Keratinocyte (primary cell): ENCODE measurements at regions not wholly inside any gene's neighbourhood (a gene's known extent, or its start where the extent isn't known, plus 50 kb on each side); places are given as distances from the start of the nearest gene placed in this dataset.
A peak's percentile ranks its signal among the peaks of the same experiment; 100 is the strongest.
"Not testable (repeated sequence)": the region's sequence is repeated elsewhere in the genome, so short reads cannot be mapped to it uniquely, and the experiment has no call there.

Experiments used
- DNase-seq: peaks from one replicate; pipeline ENCODE4 v3.0.0-alpha.2; 2011; ENCODE audit warnings: low read depth, missing footprints, low spot score
- FAIRE-seq: peaks from 2 replicates; lab custom pipeline; 2011; peaks lifted over from hg19 to GRCh38; lab: Jason Lieb, UNC
- H2AFZ ChIP-seq: 2 replicates; pipeline ENCODE4 v1.6.0; 2012; ENCODE audit warnings: low read length, control low read depth, inconsistent platforms; ENCODE audit not compliant: control insufficient read depth
- H3K27ac ChIP-seq: 2 replicates; pipeline ENCODE4 v1.5.1; 2011; ENCODE audit warnings: low read length; ENCODE audit not compliant: control insufficient read depth, insufficient read depth
- H3K27me3 ChIP-seq: 3 replicates; pipeline ENCODE4 v1.6.0; 2011; ENCODE audit warnings: low read length; ENCODE audit not compliant: control insufficient read depth, insufficient read depth; ENCODE audit errors: extremely low read depth
- H3K36me3 ChIP-seq, 2 experiments: 2 replicates in 1 of 2; 3 replicates in 1 of 2; pipeline ENCODE4 v1.5.1; 2011; ENCODE audit warnings: low read length in 2 of 2, mild to moderate bottlenecking in 1 of 2; ENCODE audit not compliant: control insufficient read depth in 2 of 2, insufficient read depth in 2 of 2; ENCODE audit errors: extremely low read depth in 1 of 2
- H3K4me1 ChIP-seq: 3 replicates; pipeline ENCODE4 v1.5.1; 2011; ENCODE audit warnings: low read length; ENCODE audit not compliant: control insufficient read depth, insufficient read depth; ENCODE audit errors: extremely low read depth
- H3K4me2 ChIP-seq: 3 replicates; pipeline ENCODE4 v1.6.0; 2011; ENCODE audit warnings: low read depth, low read length; ENCODE audit not compliant: control insufficient read depth, insufficient read depth; ENCODE audit errors: extremely low read depth
- H3K4me3 ChIP-seq, 3 experiments: fragments of 200-600 bp in 1 of 3; sonication (generic) in 1 of 3; 2 replicates in 2 of 3; 3 replicates in 1 of 3; pipeline ENCODE4 v1.5.1; 2011 to 2016; ENCODE audit warnings: low read length in 3 of 3, mild to moderate bottlenecking in 3 of 3, control low read depth in 2 of 3, inconsistent platforms in 1 of 3, low read depth in 1 of 3, mixed read lengths in 1 of 3, mixed run types in 1 of 3, moderate library complexity in 1 of 3; ENCODE audit not compliant: control insufficient read depth in 2 of 3, insufficient read depth in 2 of 3; ENCODE audit errors: extremely low read depth in 1 of 3
- H3K79me2 ChIP-seq: 2 replicates; pipeline ENCODE4 v1.6.0; 2012; ENCODE audit warnings: low read length; ENCODE audit not compliant: control insufficient read depth, insufficient read depth
- H3K9ac ChIP-seq: 3 replicates; pipeline ENCODE4 v1.6.0; 2011; ENCODE audit warnings: low read length; ENCODE audit not compliant: control insufficient read depth, insufficient read depth; ENCODE audit errors: extremely low read depth
- H3K9me1 ChIP-seq: 3 replicates; pipeline ENCODE4 v1.6.0; 2011; ENCODE audit warnings: low read length; ENCODE audit not compliant: control insufficient read depth, insufficient read depth; ENCODE audit errors: extremely low read depth
- H3K9me3 ChIP-seq: 2 replicates; pipeline ENCODE4 v1.5.1; 2012; ENCODE audit warnings: low read depth, low read length; ENCODE audit not compliant: control insufficient read depth
- H4K20me1 ChIP-seq: 3 replicates; pipeline ENCODE4 v1.6.0; 2011; ENCODE audit warnings: low read length; ENCODE audit not compliant: control insufficient read depth, insufficient read depth; ENCODE audit errors: extremely low read depth
- dilution Hi-C: fragments of 300-500 bp; cut with MboI; formaldehyde crosslinking; loops from one replicate; pipeline ENCODE4 v1.7.0; 2020; ENCODE audit warnings: low sequenced_read_pairs; ENCODE audit not compliant: extremely low pct_ligation_motif_present

DNA sequence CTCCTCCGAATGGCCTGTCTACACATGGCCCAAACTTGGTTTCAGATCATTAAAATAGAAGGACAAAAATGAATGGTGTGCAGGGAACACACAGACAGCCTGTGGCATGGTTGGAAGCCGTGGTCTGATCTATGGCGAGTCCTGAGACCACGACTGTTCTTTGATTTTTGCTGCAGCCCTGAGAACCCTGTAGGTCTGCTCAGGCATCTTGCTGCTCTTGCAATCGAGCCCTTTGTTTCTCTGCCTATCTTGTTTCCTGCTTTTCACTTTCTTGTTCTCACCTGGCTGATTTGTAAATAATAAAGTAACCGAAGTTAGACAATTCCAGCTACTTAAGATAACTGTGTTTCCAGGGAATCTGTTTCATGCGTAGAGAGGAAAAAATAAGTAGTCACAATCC, 54.1 kb upstream of the NBPF9 start:
- dilution Hi-C loops, H3K9ac ChIP-seq, H2AFZ ChIP-seq, FAIRE-seq, H3K79me2 ChIP-seq, H3K9me3 ChIP-seq, H3K4me2 ChIP-seq, H3K27ac ChIP-seq, H3K9me1 ChIP-seq, DNase-seq, H3K36me3 ChIP-seq, H3K27me3 ChIP-seq, H4K20me1 ChIP-seq, H3K4me3 ChIP-seq, H3K4me1 ChIP-seq: not testable (repeated sequence)

DNA sequence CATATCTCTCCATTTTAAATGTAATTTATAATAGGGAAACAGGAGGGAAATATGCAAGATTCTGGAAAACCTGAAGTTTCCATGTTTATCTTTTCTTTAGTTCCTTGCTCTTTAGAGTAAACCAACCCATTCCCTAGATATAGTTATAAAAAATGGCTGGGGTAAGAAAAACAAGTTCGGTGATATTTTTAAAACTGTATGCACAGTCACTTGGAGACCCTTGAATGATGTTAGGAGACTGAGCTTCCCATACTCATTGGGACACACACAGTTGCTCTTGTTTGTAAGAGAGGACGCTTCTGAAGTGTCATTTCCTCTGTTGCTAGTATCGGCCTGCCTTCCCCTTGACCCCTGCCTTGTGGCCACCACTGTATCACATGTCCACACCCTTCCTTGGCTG, 55.0 kb upstream of the NBPF9 start:
- H3K9me3 ChIP-seq, dilution Hi-C loops, H3K79me2 ChIP-seq, H3K27ac ChIP-seq, H3K27me3 ChIP-seq, H3K4me2 ChIP-seq, H3K4me1 ChIP-seq, H3K9me1 ChIP-seq, DNase-seq, H3K36me3 ChIP-seq, H3K4me3 ChIP-seq, H2AFZ ChIP-seq, H4K20me1 ChIP-seq, H3K9ac ChIP-seq: not testable (repeated sequence)
- FAIRE-seq = peak; percentile 5

DNA sequence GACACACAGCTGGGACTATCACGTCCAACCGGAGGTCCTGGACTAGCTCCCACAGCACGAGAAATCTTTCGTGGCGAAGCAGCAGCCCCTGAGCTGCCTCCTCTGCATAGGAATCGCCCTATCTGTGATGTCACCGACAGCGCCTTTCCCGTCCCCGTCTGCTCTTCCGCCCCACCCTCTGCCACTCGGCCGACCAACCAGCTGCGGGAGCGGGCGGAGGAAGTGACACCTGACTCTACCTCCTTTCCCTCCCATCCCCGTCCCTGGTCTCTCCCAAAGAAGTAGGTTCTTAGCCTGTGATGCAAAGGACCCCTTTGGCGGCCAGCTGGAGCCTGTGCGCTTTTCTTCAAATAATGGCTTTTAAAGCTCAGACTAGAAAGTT, 59.7 kb upstream of the NBPF9 start:
- H3K9me1 ChIP-seq, DNase-seq, H4K20me1 ChIP-seq, H3K79me2 ChIP-seq, H3K9ac ChIP-seq, H3K4me3 ChIP-seq, H3K36me3 ChIP-seq, H2AFZ ChIP-seq, H3K4me1 ChIP-seq, dilution Hi-C loops, H3K27ac ChIP-seq, H3K9me3 ChIP-seq, H3K27me3 ChIP-seq, FAIRE-seq, H3K4me2 ChIP-seq: not testable (repeated sequence)

DNA sequence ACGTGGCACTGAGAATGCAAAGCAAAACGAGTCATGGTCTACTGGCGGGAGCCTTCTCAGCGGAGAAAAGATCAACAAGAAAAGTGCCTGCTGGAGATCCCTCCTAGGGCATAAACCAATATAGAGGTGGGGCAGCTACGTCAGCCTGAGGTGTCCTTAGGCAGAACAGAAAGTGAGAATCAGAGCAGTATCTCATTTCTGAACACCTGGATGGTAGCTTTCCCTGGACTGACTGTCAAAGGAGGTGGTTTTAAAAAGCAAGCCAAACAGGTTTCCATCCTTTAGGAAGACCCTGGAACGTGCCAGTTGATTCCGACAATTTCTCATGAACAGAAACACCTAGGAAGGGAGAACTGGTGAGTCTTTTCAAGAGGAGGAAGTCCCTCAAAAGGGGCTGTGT, 71.4 kb upstream of the NBPF9 start:
- H4K20me1 ChIP-seq, H3K9me3 ChIP-seq, DNase-seq, H3K4me2 ChIP-seq, H3K27me3 ChIP-seq, H2AFZ ChIP-seq, H3K27ac ChIP-seq, H3K36me3 ChIP-seq, H3K4me1 ChIP-seq, dilution Hi-C loops, FAIRE-seq, H3K9me1 ChIP-seq, H3K9ac ChIP-seq, H3K79me2 ChIP-seq: not testable (repeated sequence)
- peak overlapping the region in 1 of 3 experiments; percentile 18 for H3K4me3 ChIP-seq

DNA sequence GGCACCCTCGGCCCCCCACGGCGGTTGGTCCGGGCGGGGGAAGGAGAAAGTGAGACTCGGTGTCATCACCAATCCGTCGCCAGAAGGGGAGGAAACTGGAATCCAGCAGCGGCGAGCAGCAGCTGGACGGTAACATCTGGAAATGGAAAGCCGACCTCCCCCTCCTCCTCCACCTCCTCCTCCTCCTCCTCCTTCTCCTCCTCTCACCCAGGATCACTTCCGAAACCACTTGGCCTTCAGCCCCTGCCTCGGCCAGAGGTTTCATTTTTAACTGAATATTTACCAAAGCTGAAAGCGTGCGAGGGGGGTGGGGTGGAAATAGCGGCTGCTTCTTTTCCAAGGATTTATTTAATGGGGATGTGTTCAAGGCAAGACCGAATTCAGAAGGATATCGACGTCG, 72.5 kb upstream of the NBPF9 start:
- H3K4me2 ChIP-seq, H3K27me3 ChIP-seq, H3K9me1 ChIP-seq, H3K27ac ChIP-seq, dilution Hi-C loops, H3K36me3 ChIP-seq, H4K20me1 ChIP-seq, FAIRE-seq, H3K79me2 ChIP-seq, H3K9me3 ChIP-seq, H2AFZ ChIP-seq, H3K4me1 ChIP-seq, DNase-seq: not testable (repeated sequence)
- H3K4me3 ChIP-seq = peak overlapping the region in 1 of 3 experiments; percentile 23
- H3K9ac ChIP-seq = peak overlapping the region; percentile 54
